Activated CD4-positive, alpha-beta T cell treated with anti-CD3 and anti-CD28 coated beads for 48 hours (primary cell): ENCODE measurements at regions not wholly inside any gene's neighbourhood (a gene's known extent, or its start where the extent isn't known, plus 50 kb on each side); places are given as distances from the start of the nearest gene placed in this dataset.
A peak's percentile ranks its signal among the peaks of the same experiment; 100 is the strongest.
"Not testable (repeated sequence)": the region's sequence is repeated elsewhere in the genome, so short reads cannot be mapped to it uniquely, and the experiment has no call there.

ENCODE experiments used
- DNase-seq: peaks from one replicate; pipeline ENCODE4 v3.0.0-alpha.2; 2020

GRCh38 chr5:152456815-152457443 lies 51.9 kb upstream of the NMUR2 start:
- no peak for DNase-seq

- no peak for DNase-seq
Measured at GRCh38 chr5:152462021-152462721, 57.1 kb upstream of the NMUR2 start.

GRCh38 chr5:152464048-152464447 lies 59.0 kb upstream of the NMUR2 start:
- DNase-seq: no peak

GRCh38 chr5:152465140-152465539 lies 60.1 kb upstream of the NMUR2 start:
- no peak for DNase-seq

- DNase-seq: no peak
Measured at GRCh38 chr5:152466085-152466745, 61.1 kb upstream of the NMUR2 start.

GRCh38 chr5:152470167-152470566 lies 65.1 kb upstream of the NMUR2 start:
- DNase-seq: no peak

GRCh38 chr5:152472083-152472482 lies 67.0 kb upstream of the NMUR2 start:
- DNase-seq: no peak

GRCh38 chr5:152474961-152475360 lies 69.9 kb upstream of the NMUR2 start:
- no peak for DNase-seq

GRCh38 chr5:152477536-152477935 lies 72.5 kb upstream of the NMUR2 start:
- no peak for DNase-seq

- DNase-seq: not testable (repeated sequence)
Measured at GRCh38 chr5:152479866-152480265, 74.8 kb upstream of the NMUR2 start.

- not testable (repeated sequence) for DNase-seq
Measured at GRCh38 chr5:152480677-152481076, 75.6 kb upstream of the NMUR2 start.

GRCh38 chr5:152487130-152487529 lies 82.1 kb upstream of the NMUR2 start:
- no peak for DNase-seq

- no peak for DNase-seq
Measured at GRCh38 chr5:152488869-152489268, 83.8 kb upstream of the NMUR2 start.

GRCh38 chr5:152499814-152500535 lies 94.9 kb upstream of the NMUR2 start:
- no peak for DNase-seq

- no peak for DNase-seq
Measured at GRCh38 chr5:152501294-152501693, 96.2 kb upstream of the NMUR2 start.

- DNase-seq: no peak
Measured at GRCh38 chr5:152503206-152503605, 98.1 kb upstream of the NMUR2 start.

GRCh38 chr5:152505442-152506042 lies 100.5 kb upstream of the NMUR2 start:
- DNase-seq: peak; percentile 56

GRCh38 chr5:152511120-152511519 lies 106.0 kb upstream of the NMUR2 start:
- DNase-seq: no peak

- no peak for DNase-seq
Measured at GRCh38 chr5:152511531-152512132, 106.6 kb upstream of the NMUR2 start.

GRCh38 chr5:152514827-152515397 lies 109.8 kb upstream of the NMUR2 start:
- DNase-seq: no peak

- no peak for DNase-seq
Measured at GRCh38 chr5:152523964-152524363, 118.9 kb upstream of the NMUR2 start.

GRCh38 chr5:152527358-152528052 lies 122.4 kb upstream of the NMUR2 start:
- DNase-seq: no peak
